ENCODE measurements at regions not wholly inside any gene's neighbourhood (a gene's known extent, or its start where the extent isn't known, plus 50 kb on each side); places are given as distances from the start of the nearest gene placed in this dataset.

- H3K79me2 ChIP-seq (ENCODE audit: control insufficient read depth, insufficient read depth, low read length) = no peaks in the 10 kb centered on the region
- ChIA-PET POLR2A (no interaction called here), CTCF (interaction anchor here (0.7 kb wide), 1 partner anchor 84 kb away, joined by 4 read pairs; no protein-coding TSS in a partner anchor)
- H3K9ac ChIP-seq (replicated peaks; ENCODE audit: extremely low read depth, insufficient read depth, low read length) = no peak overlapping the region
- H4K20me1 ChIP-seq (replicated peaks; ENCODE audit: control insufficient read depth, extremely low read depth, insufficient read depth, low read length) = no peaks in the 10 kb centered on the region
- TF ChIP-seq FOS (IDR thresholded peaks at IDR 0.05; ENCODE audit: borderline replicate concordance, insufficient read depth, low read length) (no peak), POLR2A (IDR thresholded peaks at IDR 0.05; ENCODE audit: low read depth, low read length) (no peak), EZH2 (IDR thresholded peaks at IDR 0.05; ENCODE audit: borderline replicate concordance, low read depth, low read length, severe bottlenecking) (no peak), MAX (IDR thresholded peaks at IDR 0.05; ENCODE audit: insufficient read depth, insufficient read length) (no peak), JUN (IDR thresholded peaks at IDR 0.05; ENCODE audit: borderline replicate concordance, insufficient read depth, insufficient read length, low read depth) (no peak), POLR2AphosphoS5 (IDR thresholded peaks at IDR 0.05; ENCODE audit: insufficient read depth, low read depth, low read length) (no peak), MYC (IDR thresholded peaks at IDR 0.05; ENCODE audit: low read depth, low read length) (no peak), GATA2 (IDR thresholded peaks at IDR 0.05; ENCODE audit: insufficient read depth, insufficient read length, low read depth, low read length) (no peak), CTCF (IDR thresholded peaks at IDR 0.05; ENCODE audit: extremely low read depth in 1 of 2, insufficient read depth in 1 of 2, low read depth in 1 of 2, low read length in 2 of 2) (no peak)
- H2AFZ ChIP-seq (ENCODE audit: low read depth, low read length) = no peak overlapping the region
- no TSS peak for BruUV-seq (replicated peaks)
- H3K36me3 ChIP-seq (ENCODE audit: control insufficient read depth in 2 of 2, extremely low read depth in 1 of 2, insufficient read depth in 2 of 2, low read length in 2 of 2) = no peaks in the 10 kb centered on the region
- intact Hi-C loops (cut with micrococcal nuclease) = no loop called here
- H3K9me1 ChIP-seq (replicated peaks; ENCODE audit: control insufficient read depth, extremely low read depth, insufficient read depth, low read length) = no peaks in the 10 kb centered on the region
- no peak overlapping the region for H3K4me3 ChIP-seq (replicated peaks in 1 of 3; ENCODE audit: insufficient read depth in 1 of 3, low read depth in 1 of 3, low read length in 3 of 3)
- no peaks in the 10 kb centered on the region for H3K27me3 ChIP-seq (ENCODE audit: control insufficient read depth in 2 of 2, insufficient read depth in 2 of 2, low read length in 2 of 2)
- no peak for FAIRE-seq
- no peaks in the 10 kb centered on the region for H3K9me3 ChIP-seq (replicated peaks; ENCODE audit: control insufficient read depth, insufficient read depth, low read length)
- H3K4me2 ChIP-seq (ENCODE audit: insufficient read depth, low read length) = no peak overlapping the region
- dilution Hi-C loops (cut with MboI; ENCODE audit: extremely low pct_ligation_motif_present, low sequenced_read_pairs) = no loop called here
- no peak overlapping the region for H3K27ac ChIP-seq (ENCODE audit: insufficient read depth, low read depth, low read length)
- no peak for DNase-seq (ENCODE audit: low read depth, low spot score)
- H3K4me1 ChIP-seq (ENCODE audit: control insufficient read depth, extremely low read depth, insufficient read depth, low read length) = no peaks in the 10 kb centered on the region
These were observed 210.8 kb downstream of the HNMT start for GRCh38 chr2:138175066-138175465.

All from endothelial cell of umbilical vein (primary cell).